Fibroblast of the aortic adventitia (primary cell): ENCODE measurements at regions not wholly inside any gene's neighbourhood (a gene's known extent, or its start where the extent isn't known, plus 50 kb on each side); places are given as distances from the start of the nearest gene placed in this dataset.

ENCODE experiments used
- DNase-seq: peaks from one replicate; pipeline ENCODE4 v3.0.0-alpha.2; 2010; ENCODE audit warnings: low read depth
- H3K4me3 ChIP-seq: 2 replicates; pipeline ENCODE4 v1.5.1; 2011; ENCODE audit warnings: low read depth, mild to moderate bottlenecking, control low read depth, low read length, moderate library complexity
- TF ChIP-seq, protein P1 (sequence below): IDR thresholded peaks from 2 replicates; pipeline ENCODE4 v1.5.1; 2011; ENCODE audit warnings: mild to moderate bottlenecking, low read length, control low read depth, inconsistent platforms; ENCODE audit not compliant: insufficient read depth

DNA sequence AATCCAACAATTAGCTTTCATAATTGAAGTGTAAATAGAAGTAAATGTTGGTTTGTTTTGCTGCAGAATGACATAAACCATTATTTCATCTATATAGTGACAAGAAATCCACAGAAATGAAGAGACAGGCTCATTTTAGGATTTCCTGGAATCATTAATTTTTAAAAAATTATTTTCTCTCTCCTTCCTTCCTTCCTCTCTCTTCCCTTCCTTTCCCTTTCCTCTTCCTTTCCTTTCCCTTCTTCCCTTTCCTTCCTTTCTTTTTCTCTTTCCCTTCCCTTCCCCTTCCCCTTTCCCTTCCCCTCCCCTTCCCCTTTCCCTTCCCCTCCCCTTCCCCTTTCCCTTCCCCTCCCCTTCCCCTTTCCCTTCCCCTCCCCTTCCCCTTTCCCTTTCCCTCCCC lies 51.2 kb upstream of the KMT2C start:
- TF ChIP-seq, protein P1, sequence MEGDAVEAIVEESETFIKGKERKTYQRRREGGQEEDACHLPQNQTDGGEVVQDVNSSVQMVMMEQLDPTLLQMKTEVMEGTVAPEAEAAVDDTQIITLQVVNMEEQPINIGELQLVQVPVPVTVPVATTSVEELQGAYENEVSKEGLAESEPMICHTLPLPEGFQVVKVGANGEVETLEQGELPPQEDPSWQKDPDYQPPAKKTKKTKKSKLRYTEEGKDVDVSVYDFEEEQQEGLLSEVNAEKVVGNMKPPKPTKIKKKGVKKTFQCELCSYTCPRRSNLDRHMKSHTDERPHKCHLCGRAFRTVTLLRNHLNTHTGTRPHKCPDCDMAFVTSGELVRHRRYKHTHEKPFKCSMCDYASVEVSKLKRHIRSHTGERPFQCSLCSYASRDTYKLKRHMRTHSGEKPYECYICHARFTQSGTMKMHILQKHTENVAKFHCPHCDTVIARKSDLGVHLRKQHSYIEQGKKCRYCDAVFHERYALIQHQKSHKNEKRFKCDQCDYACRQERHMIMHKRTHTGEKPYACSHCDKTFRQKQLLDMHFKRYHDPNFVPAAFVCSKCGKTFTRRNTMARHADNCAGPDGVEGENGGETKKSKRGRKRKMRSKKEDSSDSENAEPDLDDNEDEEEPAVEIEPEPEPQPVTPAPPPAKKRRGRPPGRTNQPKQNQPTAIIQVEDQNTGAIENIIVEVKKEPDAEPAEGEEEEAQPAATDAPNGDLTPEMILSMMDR, result no peak
- DNase-seq, result no peak
- H3K4me3 ChIP-seq, result no peak overlapping the region

DNA sequence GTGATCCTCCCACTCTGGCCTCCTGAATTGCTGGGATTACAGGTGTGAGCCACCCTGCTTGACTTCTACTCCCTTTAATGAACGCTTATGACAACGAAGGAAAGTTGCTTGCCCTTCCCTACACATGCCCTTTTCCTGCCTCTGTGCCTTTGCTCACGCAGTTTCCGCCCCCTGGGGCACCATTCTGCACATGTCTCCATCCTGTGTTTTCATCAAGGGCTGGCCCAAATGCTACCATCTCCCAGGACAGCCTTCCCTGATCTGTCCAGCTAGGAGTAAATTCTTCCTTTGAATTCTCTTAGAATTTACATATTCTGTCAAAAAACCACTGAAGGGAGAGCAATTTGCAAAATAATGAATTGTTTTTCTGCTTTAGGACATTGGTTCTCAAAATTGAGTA lies 50.0 kb upstream of the KMT2C start:
- H3K4me3 ChIP-seq, result no peak overlapping the region
- no peak for DNase-seq
- TF ChIP-seq, protein P1, result no peak
